Activated B cell treated with CpG ODN at 0.5 μM for 24 hours (primary cell): ENCODE measurements at regions not wholly inside any gene's neighbourhood (a gene's known extent, or its start where the extent isn't known, plus 50 kb on each side); places are given as distances from the start of the nearest gene placed in this dataset.

ENCODE experiments used
- ATAC-seq: fragments of 200-7000 bp; cut with Tn5 transposase; one replicate; pipeline ENCODE4 v1.10.0; 2021; ENCODE audit warnings: low read depth, mild to moderate bottlenecking, moderate library complexity
- CTCF ChIA-PET: fragments of 350-600 bp; sonication (Branson Sonifier 250); formaldehyde crosslinking; loops from one replicate; lab custom pipeline; 2021; ENCODE audit warnings: antibody characterized with exemption; lab: Charles Lee
- POLR2A ChIA-PET: fragments of 350-600 bp; sonication (Branson Sonifier 250); formaldehyde crosslinking; loops from one replicate; lab custom pipeline; 2021; ENCODE audit warnings: antibody characterized with exemption; lab: Charles Lee
- DNase-seq: peaks from one replicate; pipeline ENCODE4 v3.0.0; 2022
- H3K27ac Mint-ChIP-seq: one replicate; pipeline ENCODE4 v1.8.0; 2020; ENCODE audit warnings: mixed read lengths
- H3K27me3 Mint-ChIP-seq: one replicate; pipeline ENCODE4 v1.8.0; 2021; ENCODE audit warnings: mixed read lengths
- H3K36me3 Mint-ChIP-seq: one replicate; pipeline ENCODE4 v1.8.0; 2021; ENCODE audit warnings: low read depth, mixed read lengths
- H3K4me1 Mint-ChIP-seq: one replicate; pipeline ENCODE4 v1.8.0; 2021; ENCODE audit warnings: mixed read lengths
- H3K4me3 Mint-ChIP-seq: one replicate; pipeline ENCODE4 v1.8.0; 2020; ENCODE audit warnings: mild to moderate bottlenecking, mixed read lengths
- H3K9me3 Mint-ChIP-seq: one replicate; pipeline ENCODE4 v1.8.0; 2020; ENCODE audit warnings: mixed read lengths
- CTCF ChIP-seq: fragments of 200-600 bp; IDR thresholded peaks from one replicate; pipeline ENCODE4 v1.8.0; 2022; ENCODE audit warnings: antibody characterized with exemption, mild to moderate bottlenecking
- intact Hi-C: fragments of 100-400 bp; cut with micrococcal nuclease; formaldehyde crosslinking; loops from one replicate; pipeline ENCODE4 v1.15.1; 2024

GRCh38 chr22:48712558-48713271 is 1115.0 kb downstream of the BRD1 start:
- no peak overlapping the region for H3K4me3 Mint-ChIP-seq
- no peaks in the 10 kb centered on the region for H3K27me3 Mint-ChIP-seq
- no peak for ATAC-seq
- intact Hi-C loops: no loop called here
- CTCF ChIA-PET: no interaction called here
- peaks cover 8% of the 10 kb centered on the region for H3K9me3 Mint-ChIP-seq
- no peak overlapping the region for H3K27ac Mint-ChIP-seq
- DNase-seq: no peak
- H3K36me3 Mint-ChIP-seq: no peaks in the 10 kb centered on the region
- no peaks in the 10 kb centered on the region for H3K4me1 Mint-ChIP-seq
- no peak for TF ChIP-seq CTCF
- POLR2A ChIA-PET: no interaction called here

GRCh38 chr22:48711669-48712068 is 1116.0 kb downstream of the BRD1 start:
- no peak overlapping the region for H3K27ac Mint-ChIP-seq
- no peak overlapping the region for H3K4me3 Mint-ChIP-seq
- TF ChIP-seq CTCF: no peak
- peaks cover 8% of the 10 kb centered on the region for H3K9me3 Mint-ChIP-seq
- POLR2A ChIA-PET: no interaction called here
- DNase-seq: no peak
- no peaks in the 10 kb centered on the region for H3K4me1 Mint-ChIP-seq
- ATAC-seq: no peak
- intact Hi-C loops: no loop called here
- H3K36me3 Mint-ChIP-seq: no peaks in the 10 kb centered on the region
- CTCF ChIA-PET: no interaction called here
- H3K27me3 Mint-ChIP-seq: no peaks in the 10 kb centered on the region

GRCh38 chr22:48711031-48711431 is 1116.6 kb downstream of the BRD1 start:
- ChIA-PET POLR2A (no interaction called here), CTCF (no interaction called here)
- TF ChIP-seq CTCF: no peak
- Mint-ChIP-seq H3K27me3 (no peaks in the 10 kb centered on the region), H3K4me3 (no peak overlapping the region), H3K9me3 (peaks cover 5% of the 10 kb centered on the region), H3K27ac (no peak overlapping the region), H3K36me3 (no peaks in the 10 kb centered on the region), H3K4me1 (no peaks in the 10 kb centered on the region)
- intact Hi-C loops: no loop called here
- ATAC-seq (no peak), DNase-seq (no peak)

- H3K4me3 Mint-ChIP-seq: no peak overlapping the region
- no peak overlapping the region for H3K27ac Mint-ChIP-seq
- DNase-seq: no peak
- CTCF ChIA-PET: no interaction called here
- intact Hi-C loops: no loop called here
- no peaks in the 10 kb centered on the region for H3K4me1 Mint-ChIP-seq
- H3K36me3 Mint-ChIP-seq: no peaks in the 10 kb centered on the region
- POLR2A ChIA-PET: no interaction called here
- H3K27me3 Mint-ChIP-seq: no peaks in the 10 kb centered on the region
- H3K9me3 Mint-ChIP-seq: no peaks in the 10 kb centered on the region
- no peak for ATAC-seq
- no peak for TF ChIP-seq CTCF
These were observed 1117.3 kb downstream of the BRD1 start for GRCh38 chr22:48710410-48710809.

- Mint-ChIP-seq H3K4me1 (no peaks in the 10 kb centered on the region), H3K36me3 (no peaks in the 10 kb centered on the region), H3K27ac (no peak overlapping the region), H3K27me3 (no peaks in the 10 kb centered on the region), H3K4me3 (no peak overlapping the region), H3K9me3 (no peaks in the 10 kb centered on the region)
- intact Hi-C loops: no loop called here
- POLR2A ChIA-PET: no interaction called here
- CTCF ChIA-PET: no interaction called here
- DNase-seq (no peak), ATAC-seq (no peak)
- no peak for TF ChIP-seq CTCF
These were observed 1117.7 kb downstream of the BRD1 start for GRCh38 chr22:48709976-48710375.
